Nephron (organoid): ENCODE measurements at regions not wholly inside any gene's neighbourhood (a gene's known extent, or its start where the extent isn't known, plus 50 kb on each side); places are given as distances from the start of the nearest gene placed in this dataset.

Source experiments
- H3K27ac Mint-ChIP-seq, 3 experiments: 2 replicates each; pipeline ENCODE4 v1.8.0; 2020; ENCODE audit warnings: mixed read lengths in 3 of 3, mild to moderate bottlenecking in 2 of 3, moderate library complexity in 1 of 3
- H3K27me3 Mint-ChIP-seq: 2 replicates; pipeline ENCODE4 v1.8.0; 2021; ENCODE audit warnings: low read depth, mild to moderate bottlenecking, moderate library complexity, mixed read lengths
- H3K36me3 Mint-ChIP-seq: 2 replicates; pipeline ENCODE4 v1.8.0; 2020; ENCODE audit warnings: low read depth, mixed read lengths
- H3K4me1 Mint-ChIP-seq: 2 replicates; pipeline ENCODE4 v1.8.0; 2020; ENCODE audit warnings: mixed read lengths
- H3K4me3 Mint-ChIP-seq, 3 experiments: 2 replicates each; pipeline ENCODE4 v1.8.0; 2020; ENCODE audit warnings: mild to moderate bottlenecking in 3 of 3, mixed read lengths in 3 of 3, moderate library complexity in 2 of 3
- H3K9me3 Mint-ChIP-seq: 2 replicates; pipeline ENCODE4 v1.8.0; 2020; ENCODE audit warnings: mixed read lengths
- TF ChIP-seq, protein P1 (sequence below), 3 experiments: fragments of 200-600 bp; sonication (generic); IDR thresholded peaks; one replicate each; pipeline ENCODE4 v1.5.0; 2021; ENCODE audit warnings: antibody characterized with exemption in 3 of 3; ENCODE audit not compliant: unreplicated experiment in 3 of 3

DNA sequence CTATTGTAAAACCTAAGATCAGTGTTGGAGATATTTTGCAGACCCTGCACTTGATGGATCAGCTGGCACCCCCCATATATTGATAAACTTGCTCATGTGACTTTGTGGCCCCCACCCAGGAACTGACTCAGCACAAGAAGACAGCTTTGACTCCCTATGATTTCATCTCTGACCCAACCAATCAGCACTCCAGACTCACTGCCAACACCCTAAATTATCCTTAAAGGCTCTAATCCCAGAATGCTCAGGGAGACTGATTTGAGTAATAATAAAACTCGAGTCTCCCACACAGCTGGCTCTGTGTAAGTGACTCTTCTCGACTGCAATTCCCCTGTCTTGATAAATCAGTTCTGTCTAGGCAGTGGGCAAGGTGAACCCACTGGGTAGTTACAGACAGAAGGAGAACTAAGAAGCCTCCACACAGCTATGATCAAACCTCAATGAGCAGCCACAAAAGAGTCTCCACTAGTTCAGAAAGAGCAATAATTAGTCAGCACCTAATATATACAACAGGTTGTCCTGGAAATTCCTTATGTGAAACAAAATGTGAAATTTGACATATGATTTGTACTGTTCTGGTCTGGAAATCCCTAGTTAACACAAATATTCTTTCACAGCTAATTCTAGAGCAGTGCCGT, 52.2 kb downstream of the ACTL7B start:
- Mint-ChIP-seq H3K4me3 (no peak overlapping the region), H3K36me3 (no peaks in the 10 kb centered on the region), H3K4me1 (peaks cover 24% of the 10 kb centered on the region), H3K27me3 (peaks cover 11% of the 10 kb centered on the region), H3K9me3 (no peaks in the 10 kb centered on the region), H3K27ac (peak overlapping the region; percentile 56 to 85 (median 77))
- TF ChIP-seq, protein P1, sequence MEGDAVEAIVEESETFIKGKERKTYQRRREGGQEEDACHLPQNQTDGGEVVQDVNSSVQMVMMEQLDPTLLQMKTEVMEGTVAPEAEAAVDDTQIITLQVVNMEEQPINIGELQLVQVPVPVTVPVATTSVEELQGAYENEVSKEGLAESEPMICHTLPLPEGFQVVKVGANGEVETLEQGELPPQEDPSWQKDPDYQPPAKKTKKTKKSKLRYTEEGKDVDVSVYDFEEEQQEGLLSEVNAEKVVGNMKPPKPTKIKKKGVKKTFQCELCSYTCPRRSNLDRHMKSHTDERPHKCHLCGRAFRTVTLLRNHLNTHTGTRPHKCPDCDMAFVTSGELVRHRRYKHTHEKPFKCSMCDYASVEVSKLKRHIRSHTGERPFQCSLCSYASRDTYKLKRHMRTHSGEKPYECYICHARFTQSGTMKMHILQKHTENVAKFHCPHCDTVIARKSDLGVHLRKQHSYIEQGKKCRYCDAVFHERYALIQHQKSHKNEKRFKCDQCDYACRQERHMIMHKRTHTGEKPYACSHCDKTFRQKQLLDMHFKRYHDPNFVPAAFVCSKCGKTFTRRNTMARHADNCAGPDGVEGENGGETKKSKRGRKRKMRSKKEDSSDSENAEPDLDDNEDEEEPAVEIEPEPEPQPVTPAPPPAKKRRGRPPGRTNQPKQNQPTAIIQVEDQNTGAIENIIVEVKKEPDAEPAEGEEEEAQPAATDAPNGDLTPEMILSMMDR (IDR thresholded peaks at IDR 0.05; ENCODE audit: unreplicated experiment in 3 of 3): no peak

DNA sequence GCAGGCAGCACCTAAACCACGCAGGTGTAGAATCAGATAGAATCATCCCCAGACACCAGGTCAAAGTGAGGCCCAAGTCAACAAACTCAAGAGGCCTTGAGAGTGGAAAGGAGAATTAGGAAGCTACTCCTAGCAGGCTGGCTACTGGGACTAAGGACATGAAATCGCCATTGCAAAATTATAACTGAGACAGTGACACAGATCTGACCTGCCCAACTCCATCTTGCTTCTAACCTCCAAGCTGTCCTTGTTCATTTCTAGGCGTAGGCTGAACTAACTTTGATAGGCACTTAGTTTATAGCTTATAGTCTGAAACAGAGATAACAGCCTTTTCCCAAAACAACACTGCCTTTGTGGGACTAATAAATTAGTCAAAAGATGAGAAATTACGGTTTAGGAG, 52.8 kb downstream of the ACTL7B start:
- no peaks in the 10 kb centered on the region for H3K9me3 Mint-ChIP-seq
- H3K27me3 Mint-ChIP-seq: peaks cover 11% of the 10 kb centered on the region
- peak overlapping the region; percentile 56 to 85 (median 77) for H3K27ac Mint-ChIP-seq

DNA sequence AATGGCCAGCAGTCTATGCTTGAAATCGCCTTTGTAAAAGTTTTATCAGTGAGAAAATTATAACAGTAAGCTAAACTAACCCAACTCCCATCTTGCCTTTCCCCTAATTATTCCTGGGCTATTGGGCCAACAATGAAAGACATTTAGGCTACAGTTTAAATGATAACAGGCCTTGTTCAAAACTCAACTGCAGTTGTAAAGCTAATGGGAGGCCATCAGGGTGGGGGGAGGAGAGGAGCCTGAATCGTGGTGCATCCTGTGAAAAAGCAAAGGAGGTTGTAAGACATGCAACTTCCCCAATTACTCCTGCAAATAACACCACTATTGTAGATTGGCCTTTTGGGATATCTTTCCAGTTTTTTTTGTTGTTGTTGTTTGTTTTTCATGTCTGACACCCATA, 53.8 kb downstream of the ACTL7B start:
- H3K4me1 Mint-ChIP-seq: peaks cover 28% of the 10 kb centered on the region
- no peak overlapping the region for H3K4me3 Mint-ChIP-seq
- H3K27me3 Mint-ChIP-seq: peaks cover 5% of the 10 kb centered on the region
- no peaks in the 10 kb centered on the region for H3K9me3 Mint-ChIP-seq
- TF ChIP-seq, protein P1 (IDR thresholded peaks at IDR 0.05; ENCODE audit: unreplicated experiment in 3 of 3): no peak
- H3K36me3 Mint-ChIP-seq: no peaks in the 10 kb centered on the region
- H3K27ac Mint-ChIP-seq: no peak overlapping the region

More for the DNA sequence above, 52.8 kb downstream of the ACTL7B start:
- Mint-ChIP-seq H3K36me3 (no peaks in the 10 kb centered on the region), H3K4me1 (peaks cover 24% of the 10 kb centered on the region), H3K4me3 (no peak overlapping the region)
- TF ChIP-seq, protein P1 (IDR thresholded peaks at IDR 0.05; ENCODE audit: unreplicated experiment in 3 of 3): no peak

DNA sequence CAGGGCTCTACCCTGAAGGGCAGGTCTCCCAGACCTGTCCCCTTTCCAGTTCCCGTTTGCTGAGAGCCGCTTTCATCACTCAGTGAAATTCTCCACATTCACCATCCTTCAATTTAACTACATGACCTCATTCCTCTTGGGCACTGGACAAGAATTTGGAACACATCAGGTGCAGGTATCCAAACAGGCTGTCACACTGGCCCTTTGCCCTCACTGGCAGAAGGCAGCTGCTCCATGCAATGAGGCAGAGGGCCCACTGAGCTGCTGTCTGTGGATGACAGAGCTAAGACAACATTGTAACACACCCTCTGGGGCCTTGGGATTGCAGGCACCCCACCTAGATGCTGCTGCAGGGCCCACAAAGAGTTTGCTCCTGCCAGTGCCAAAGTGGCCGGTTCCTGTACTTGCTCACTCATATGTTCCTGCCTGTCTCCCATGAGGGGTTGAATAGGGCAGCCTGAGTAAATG, 55.1 kb downstream of the ACTL7B start:
- Mint-ChIP-seq H3K27me3 (no peaks in the 10 kb centered on the region), H3K4me1 (peaks cover 28% of the 10 kb centered on the region), H3K36me3 (no peaks in the 10 kb centered on the region), H3K4me3 (no peak overlapping the region), H3K27ac (no peak overlapping the region), H3K9me3 (no peaks in the 10 kb centered on the region)
- TF ChIP-seq, protein P1 (IDR thresholded peaks at IDR 0.05; ENCODE audit: unreplicated experiment in 3 of 3): no peak

DNA sequence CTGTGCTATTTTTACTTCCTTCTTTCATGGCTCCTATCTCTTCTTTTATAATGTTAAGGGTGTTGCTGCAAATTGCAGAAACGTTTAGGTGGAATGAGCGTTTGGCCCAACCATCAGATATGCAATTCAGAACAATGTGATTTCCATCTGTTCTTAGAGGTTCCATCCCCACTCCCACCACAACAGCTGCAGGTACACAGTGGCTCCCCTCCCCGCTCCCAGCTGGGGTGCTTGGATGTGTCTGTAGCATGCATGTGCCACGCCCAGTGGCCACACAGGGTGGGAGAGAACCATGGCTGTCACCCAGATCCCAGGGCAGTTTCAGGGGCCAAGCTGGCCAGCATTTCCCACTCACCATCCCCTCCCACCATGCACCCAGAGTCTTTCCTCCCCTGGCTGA, 62.2 kb downstream of the ACTL7B start:
- H3K27me3 Mint-ChIP-seq: peaks cover 7% of the 10 kb centered on the region
- peaks cover 10% of the 10 kb centered on the region for H3K4me1 Mint-ChIP-seq
- H3K9me3 Mint-ChIP-seq: peaks cover 18% of the 10 kb centered on the region
- TF ChIP-seq, protein P1 (IDR thresholded peaks at IDR 0.05; ENCODE audit: unreplicated experiment in 3 of 3): no peak
- H3K27ac Mint-ChIP-seq: no peak overlapping the region
- H3K36me3 Mint-ChIP-seq: no peaks in the 10 kb centered on the region
- H3K4me3 Mint-ChIP-seq: no peak overlapping the region

DNA sequence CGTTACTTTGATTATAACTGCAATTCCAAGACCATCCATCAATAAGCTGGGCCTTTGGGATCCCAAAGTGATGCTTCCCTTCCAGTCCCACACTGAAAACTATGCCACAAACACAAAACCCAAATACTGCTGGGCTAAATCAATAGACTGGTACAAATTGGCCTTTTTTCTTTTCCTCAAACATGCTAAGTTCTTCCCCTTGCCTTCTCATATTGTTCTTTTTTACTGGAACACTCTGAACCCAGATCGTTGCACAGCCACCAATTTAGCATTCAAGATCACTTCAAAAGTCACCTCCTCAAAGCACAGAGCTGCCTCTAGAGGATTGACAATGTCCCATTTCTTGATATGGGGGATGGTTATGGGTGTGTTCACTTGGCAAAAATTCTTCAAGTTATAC, 66.0 kb downstream of the ACTL7B start:
- TF ChIP-seq, protein P1 (IDR thresholded peaks at IDR 0.05; ENCODE audit: unreplicated experiment in 3 of 3): no peak
- Mint-ChIP-seq H3K4me3 (no peak overlapping the region), H3K27ac (no peak overlapping the region), H3K4me1 (peaks cover 34% of the 10 kb centered on the region), H3K27me3 (peaks cover 7% of the 10 kb centered on the region), H3K36me3 (no peaks in the 10 kb centered on the region), H3K9me3 (peaks cover 20% of the 10 kb centered on the region)
